ENCODE measurements at regions not wholly inside any gene's neighbourhood (a gene's known extent, or its start where the extent isn't known, plus 50 kb on each side); places are given as distances from the start of the nearest gene placed in this dataset.
"Not testable (repeated sequence)": the region's sequence is repeated elsewhere in the genome, so short reads cannot be mapped to it uniquely, and the experiment has no call there.

DNA sequence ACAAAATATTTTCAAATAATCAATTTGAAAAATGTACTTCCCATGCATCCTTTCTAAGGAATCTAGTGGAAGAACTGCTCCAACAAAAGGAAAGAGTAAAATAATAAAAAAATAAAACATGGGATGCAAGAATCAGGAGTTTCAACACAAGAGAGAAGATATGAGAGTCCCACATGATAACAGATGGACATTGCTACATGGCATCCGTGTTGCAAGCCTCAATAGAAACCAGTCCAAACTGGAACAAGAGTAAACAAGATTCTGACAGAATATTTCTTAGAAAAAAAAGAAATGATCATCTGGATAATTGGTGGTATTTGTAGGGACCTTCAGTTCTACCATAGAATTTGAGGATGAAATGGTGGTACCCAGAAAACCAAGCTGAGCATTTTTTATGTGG is 186.8 kb downstream of the FRK start:
- no peak for DNase-seq (ENCODE audit: low spot score)

DNA sequence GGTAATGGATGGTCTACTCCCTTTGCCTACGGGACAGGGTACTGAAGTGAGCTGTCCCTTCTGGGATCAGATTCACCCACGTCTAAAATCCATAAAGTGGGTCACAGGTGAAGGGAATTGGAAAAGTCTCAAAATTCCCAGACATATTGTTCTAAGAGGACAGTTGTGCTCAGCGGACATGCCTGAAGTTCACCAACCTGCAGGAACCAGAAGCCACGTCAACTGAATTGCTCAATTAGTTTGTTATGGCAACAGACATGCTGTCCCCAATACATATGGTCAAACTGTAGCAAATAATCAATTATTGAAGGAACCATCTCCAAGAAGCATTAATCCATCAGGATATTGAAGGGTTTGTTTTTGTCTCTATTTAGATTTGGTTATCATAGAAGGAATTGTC is 190.2 kb downstream of the FRK start:
- DNase-seq (ENCODE audit: low spot score), result no peak

GRCh38 chr6:115865914-115866313 is 194.8 kb downstream of the FRK start:
- no peak for DNase-seq (ENCODE audit: low spot score)

- no peak for DNase-seq (ENCODE audit: low spot score)
Observed at GRCh38 chr6:115863211-115863610, 197.5 kb downstream of the FRK start.

- not testable (repeated sequence) for DNase-seq (ENCODE audit: low spot score)
Observed at GRCh38 chr6:115861658-115862057, 199.0 kb downstream of the FRK start.

DNA sequence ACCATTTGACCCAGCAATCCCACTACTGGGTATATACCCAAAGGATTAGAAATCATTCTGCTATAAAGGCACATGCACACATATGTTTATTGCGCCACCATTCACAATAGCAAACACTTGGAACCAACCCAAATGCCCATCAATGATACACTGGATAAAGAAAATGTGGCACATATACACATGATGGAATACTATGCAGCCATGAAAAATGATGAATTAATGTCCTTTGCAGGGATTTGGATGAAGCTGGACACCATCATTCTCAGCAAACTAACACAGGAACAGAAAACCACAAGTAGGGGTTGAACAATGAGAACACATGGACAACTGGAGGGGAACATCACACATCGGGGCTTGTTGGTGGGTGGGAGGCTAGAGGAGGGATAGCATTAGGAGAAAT is 201.1 kb downstream of the FRK start:
- not testable (repeated sequence) for DNase-seq (ENCODE audit: low spot score)

DNA sequence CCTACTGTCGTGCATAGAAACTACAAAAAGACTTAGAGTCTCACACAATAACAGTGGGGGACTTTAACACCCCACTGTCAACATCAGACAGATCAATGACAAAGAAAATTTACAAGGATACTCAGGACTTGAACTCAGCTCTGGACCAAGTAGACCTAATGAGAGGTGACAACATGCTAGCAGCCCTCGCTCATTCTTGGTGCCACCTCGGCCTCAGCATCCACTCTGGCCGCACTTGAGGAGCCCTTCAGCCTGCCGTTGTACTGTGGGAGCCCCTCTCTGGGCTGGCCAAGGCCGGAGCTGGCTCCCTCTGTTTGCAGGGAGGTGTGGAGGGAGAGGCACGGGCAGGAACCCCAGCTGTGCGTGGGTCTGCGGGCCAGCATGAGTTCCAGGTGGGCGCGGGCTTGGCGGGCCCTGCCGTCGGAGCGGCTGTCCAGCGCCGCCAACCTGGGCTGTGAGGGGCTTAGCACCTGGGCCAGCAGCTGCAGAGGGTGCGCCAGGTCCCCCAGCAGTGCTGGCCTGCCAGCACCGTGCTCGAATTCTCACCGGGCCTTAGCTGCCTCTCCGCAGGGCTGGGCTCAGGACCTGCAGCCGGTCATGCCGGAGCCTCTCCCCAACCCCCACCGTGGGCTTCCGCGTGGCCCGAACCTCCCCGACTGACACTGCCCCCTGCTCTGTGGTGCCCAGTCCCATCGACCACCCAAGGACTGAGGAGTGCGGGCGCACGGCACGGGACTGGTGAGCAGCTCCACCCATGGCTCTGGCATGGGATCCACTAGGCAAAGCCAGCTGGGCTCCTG is 205.6 kb downstream of the FRK start:
- no peak for DNase-seq (ENCODE audit: low spot score)

- DNase-seq (ENCODE audit: low spot score), result no peak
Observed at GRCh38 chr6:115847671-115848070, 213.0 kb downstream of the FRK start.

DNA sequence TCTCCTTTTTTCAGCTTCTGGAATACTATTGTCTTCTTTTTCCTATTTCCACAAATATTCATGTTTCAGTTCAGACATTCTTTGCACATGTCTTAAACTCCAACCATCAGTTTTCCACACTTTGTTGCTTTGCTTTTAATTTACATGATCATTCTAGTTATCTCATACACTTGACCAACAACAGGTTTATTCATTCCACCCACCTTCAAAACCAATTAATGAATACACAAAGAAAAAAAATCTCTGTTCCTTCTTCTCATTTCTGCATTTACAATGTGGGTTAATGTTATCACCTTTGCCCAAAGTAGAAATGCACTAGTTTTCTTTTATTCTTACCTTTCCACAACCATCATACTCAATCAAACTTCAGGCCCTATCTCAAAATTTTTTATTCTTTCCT is 216.7 kb downstream of the FRK start:
- no peak for DNase-seq (ENCODE audit: low spot score)

GRCh38 chr6:115842338-115842737 is 218.4 kb downstream of the FRK start:
- no peak for DNase-seq (ENCODE audit: low spot score)

DNA sequence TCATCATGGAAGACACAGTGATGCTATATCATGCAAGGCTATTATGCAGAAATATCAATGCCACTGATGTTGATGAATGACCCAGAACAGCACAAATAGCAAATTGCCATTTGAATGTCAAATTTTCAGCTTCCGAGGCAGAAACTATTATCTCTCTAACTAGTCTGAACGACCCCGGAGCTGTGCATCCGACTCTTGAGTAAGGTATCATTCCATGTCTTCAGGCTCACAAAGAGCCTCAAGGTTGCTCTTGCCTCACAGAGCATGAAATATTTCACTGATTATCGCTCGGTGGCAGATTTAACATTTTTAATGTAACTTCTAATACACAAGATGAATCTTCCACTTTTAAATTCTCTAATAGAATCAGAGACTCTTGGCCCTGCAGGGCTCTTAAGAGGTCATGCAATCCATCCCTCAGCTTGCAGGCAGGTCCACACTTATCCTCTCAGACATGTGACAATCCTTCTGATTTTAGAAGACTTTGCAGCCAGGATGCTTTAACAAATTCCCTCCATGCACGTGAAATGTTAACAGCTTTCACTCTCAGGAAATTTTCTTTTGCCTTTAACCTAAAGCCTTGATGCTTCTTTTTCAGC is 221.0 kb downstream of the FRK start:
- DNase-seq (ENCODE audit: low spot score), result no peak

GRCh38 chr6:115838763-115839401 is 221.8 kb downstream of the FRK start:
- DNase-seq (ENCODE audit: low spot score), result no peak

- DNase-seq (ENCODE audit: low spot score), result no peak
Observed at GRCh38 chr6:115838216-115838615, 222.5 kb downstream of the FRK start.

DNA sequence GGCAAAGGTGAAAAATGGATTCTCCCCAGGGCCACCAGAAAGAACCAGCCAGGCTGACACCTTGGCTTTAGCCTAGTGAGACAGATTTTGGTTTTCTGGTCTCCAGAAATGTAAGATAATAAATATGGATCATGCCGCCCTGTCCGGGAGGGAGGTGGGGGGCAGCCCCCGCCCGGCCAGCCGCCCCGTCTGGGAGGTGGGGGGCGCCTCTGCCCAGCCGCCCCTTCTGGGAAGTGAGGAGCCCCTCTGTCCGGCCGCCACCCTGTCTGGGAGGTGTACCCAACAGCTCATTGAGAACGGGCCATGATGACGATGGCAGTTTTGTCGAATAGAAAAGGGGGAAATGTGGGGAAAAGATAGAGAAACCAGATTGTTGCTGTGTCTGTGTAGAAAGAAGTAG is 224.3 kb downstream of the FRK start:
- DNase-seq (ENCODE audit: low spot score), result not testable (repeated sequence)

- DNase-seq (ENCODE audit: low spot score), result no peak
Observed at GRCh38 chr6:115835314-115835713, 225.4 kb downstream of the FRK start.

DNA sequence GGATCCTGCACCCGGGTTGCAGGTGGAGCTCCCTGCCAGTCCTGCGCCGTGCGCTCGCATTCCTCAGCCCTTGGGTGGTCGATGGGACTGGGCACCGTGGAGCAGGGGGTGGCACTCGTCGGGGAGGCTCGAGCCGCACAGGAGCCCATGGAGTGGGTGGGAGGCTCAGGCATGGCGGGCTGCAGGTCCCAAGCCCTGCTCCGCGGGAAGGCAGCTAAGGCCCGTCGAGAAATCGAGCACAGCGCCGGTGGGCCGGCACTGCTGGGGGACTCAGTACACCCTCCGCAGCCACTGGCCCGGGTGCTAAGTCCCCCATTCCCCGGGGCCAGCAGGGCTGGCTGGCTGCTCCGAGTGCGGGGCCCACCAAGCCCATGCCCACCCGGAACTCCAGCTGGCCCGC is 226.1 kb downstream of the FRK start:
- DNase-seq (ENCODE audit: low spot score), result not testable (repeated sequence)

GRCh38 chr6:115832786-115833185 is 227.9 kb downstream of the FRK start:
- no peak for DNase-seq (ENCODE audit: low spot score)

DNA sequence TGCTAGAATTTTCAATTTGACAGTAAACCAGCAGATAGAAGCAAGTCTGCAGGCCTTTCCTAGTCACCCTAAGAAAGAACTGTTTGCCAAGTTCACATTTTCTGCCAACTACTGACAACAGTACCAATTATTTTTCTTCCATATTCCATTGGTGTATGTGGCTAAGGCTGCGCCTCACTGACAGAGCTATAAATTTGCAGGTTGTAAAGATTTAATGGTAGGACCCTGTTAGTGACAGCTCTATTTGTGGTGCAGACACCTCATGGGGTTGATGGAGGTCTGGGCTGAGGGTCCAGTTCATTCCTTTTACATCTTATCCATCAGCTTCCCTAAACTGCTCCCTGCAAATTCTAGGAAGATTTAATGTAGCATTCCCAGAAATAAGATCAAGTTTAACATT is 228.5 kb downstream of the FRK start:
- no peak for DNase-seq (ENCODE audit: low spot score)

DNA sequence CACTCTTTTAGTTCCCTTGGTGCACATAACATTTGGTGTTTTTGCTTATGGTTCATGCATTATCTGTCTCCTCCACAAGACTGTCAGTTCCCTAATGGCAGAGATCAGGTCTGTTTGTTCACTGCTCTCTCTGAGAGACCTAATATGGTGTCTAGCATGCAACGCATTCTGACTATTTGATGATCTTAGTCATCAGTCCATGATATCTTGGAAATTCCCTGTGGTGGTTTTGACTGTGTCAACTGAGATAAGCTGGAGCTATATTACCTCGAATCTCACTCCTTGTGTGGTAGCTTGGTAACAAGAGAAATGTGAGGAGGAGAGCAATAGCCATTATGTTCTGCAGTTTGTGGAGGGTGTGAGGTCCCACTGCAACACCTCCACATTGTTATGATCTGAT is 229.8 kb downstream of the FRK start:
- DNase-seq (ENCODE audit: low spot score), result no peak

- DNase-seq (ENCODE audit: low spot score), result no peak
Observed at GRCh38 chr6:115821798-115822197, 238.9 kb downstream of the FRK start.

GRCh38 chr6:115819506-115819905 is 241.2 kb downstream of the FRK start:
- DNase-seq (ENCODE audit: low spot score), result no peak

DNA sequence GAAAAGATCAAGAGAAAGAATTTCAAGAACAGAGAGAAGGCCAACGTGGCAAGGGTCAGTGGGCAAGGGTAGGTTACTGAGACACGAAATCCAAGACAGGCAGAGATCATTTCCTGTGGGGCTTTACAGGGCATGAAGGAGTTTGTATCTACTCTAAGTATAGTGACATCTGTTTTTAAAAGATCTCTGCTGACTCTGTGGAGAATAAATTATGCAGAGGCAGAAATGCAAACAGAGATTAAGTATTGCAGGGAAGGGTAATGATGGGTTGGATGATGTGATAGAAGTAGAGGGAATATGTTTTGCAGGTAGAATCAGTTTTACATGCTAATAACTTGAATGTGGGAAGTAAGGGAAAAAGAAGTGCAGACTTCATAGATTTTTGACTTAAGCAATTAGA is 243.5 kb downstream of the FRK start:
- no peak for DNase-seq (ENCODE audit: low spot score)

DNA sequence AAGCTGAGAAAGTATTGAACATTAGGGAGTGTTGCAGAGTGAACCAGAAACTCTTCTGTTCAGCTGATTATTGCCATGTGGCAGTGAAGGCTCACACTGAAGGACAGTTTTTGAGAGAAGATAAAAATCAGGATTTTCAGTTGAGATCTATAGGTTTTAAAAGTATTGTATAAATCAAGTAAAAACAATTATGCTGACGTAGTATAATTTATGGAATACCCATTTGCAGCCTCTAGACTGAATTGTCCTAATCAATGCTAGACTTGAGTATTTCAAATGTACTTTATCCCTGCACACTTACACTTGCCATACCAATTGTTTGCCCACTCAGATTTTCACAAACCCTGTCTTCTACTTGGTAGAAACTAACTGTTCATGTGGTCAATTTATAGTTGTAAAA is 245.8 kb downstream of the FRK start:
- DNase-seq (ENCODE audit: low spot score), result no peak

Data from mucosa of gallbladder (tissue), 1 donor.